GM12878 (cell line): ENCODE measurements at regions not wholly inside any gene's neighbourhood (a gene's known extent, or its start where the extent isn't known, plus 50 kb on each side); places are given as distances from the start of the nearest gene placed in this dataset.

ENCODE experiments used
- ATAC-seq: fragments of 200-7000 bp; cut with Tn5 transposase; 3 replicates; pipeline ENCODE4 v1.9.1; 2020; ENCODE audit warnings: mild to moderate bottlenecking, moderate library complexity
- BruUV-seq: library from RNA; stranded (reverse); fragments of 400-500 nt; replicated peaks from 2 replicates; lab custom pipeline; 2021; lab: Mats Ljungman, UMichigan
- CTCF ChIA-PET: fragments of 300-600 bp; sonication (Branson Sonifier 250); formaldehyde crosslinking; extraction: SDS; loops from one replicate; lab custom pipeline; 2021; ENCODE audit warnings: inconsistent platforms; lab: Yijun Ruan, JAX
- POLR2A ChIA-PET: fragments of 350-600 bp; formaldehyde crosslinking; extraction: SDS; loops from one replicate; lab custom pipeline; 2021; ENCODE audit warnings: inconsistent platforms; lab: Charles Lee
- RAD21 ChIA-PET: fragments of 300-600 bp; sonication (Branson Sonifier 250); formaldehyde crosslinking; loops from one replicate; lab custom pipeline; 2023; ENCODE audit warnings: antibody characterized with exemption; ENCODE audit not compliant: unreplicated experiment; lab: Charles Lee
- SMC1A ChIA-PET: fragments of 300-600 bp; sonication (Branson Sonifier 250); formaldehyde crosslinking; loops from one replicate; lab custom pipeline; 2023; ENCODE audit not compliant: unreplicated experiment, uncharacterized antibody; lab: Charles Lee
- DNase-seq: peaks from one replicate; pipeline ENCODE4 v3.0.0-alpha.2; 2011; ENCODE audit warnings: low read depth, low spot score
- FAIRE-seq: peaks from 3 replicates; lab custom pipeline; 2011; peaks lifted over from hg19 to GRCh38; lab: Jason Lieb, UNC
- H2AFZ ChIP-seq: 2 replicates; pipeline ENCODE4 v1.6.0; 2011; ENCODE audit warnings: low read depth, low read length, control low read depth; ENCODE audit not compliant: control insufficient read depth
- H3K27ac ChIP-seq: 2 replicates; pipeline ENCODE4 v1.5.1; 2011; ENCODE audit warnings: control low read depth; ENCODE audit not compliant: control insufficient read depth, insufficient read depth
- H3K27me3 ChIP-seq, 2 experiments: replicated peaks in 1 of 2; 2 replicates each; pipeline versions ENCODE4 v1.6.0 to v1.6.1; 2011; ENCODE audit warnings: low read length in 1 of 2; ENCODE audit not compliant: control insufficient read depth in 2 of 2, insufficient read depth in 2 of 2
- H3K36me3 ChIP-seq, 2 experiments: 2 replicates each; pipeline ENCODE4 v1.5.1; 2011; ENCODE audit warnings: low read length in 1 of 2; ENCODE audit not compliant: control insufficient read depth in 2 of 2, insufficient read depth in 2 of 2
- H3K4me1 ChIP-seq: 2 replicates; pipeline ENCODE4 v1.6.1; 2011; ENCODE audit warnings: mild to moderate bottlenecking, low read length, moderate library complexity, mixed read lengths; ENCODE audit not compliant: control insufficient read depth, insufficient read depth
- H3K4me2 ChIP-seq: 2 replicates; pipeline ENCODE4 v1.6.0; 2011; ENCODE audit warnings: control low read depth; ENCODE audit not compliant: control insufficient read depth, insufficient read depth
- H3K4me3 ChIP-seq: fragments of 200-600 bp; sonication (generic); 2 replicates; pipeline ENCODE4 v1.5.1; 2016
- H3K79me2 ChIP-seq: 2 replicates; pipeline ENCODE4 v1.6.0; 2011; ENCODE audit warnings: low read length; ENCODE audit not compliant: control insufficient read depth, insufficient read depth
- H3K9ac ChIP-seq: 2 replicates; pipeline ENCODE4 v1.8.0; 2011; ENCODE audit warnings: low read length, control low read depth, mixed read lengths; ENCODE audit not compliant: control insufficient read depth, insufficient read depth
- H3K9me3 ChIP-seq: replicated peaks from 3 replicates; pipeline ENCODE4 v1.5.1; 2011; ENCODE audit warnings: mild to moderate bottlenecking, low read length; ENCODE audit not compliant: control insufficient read depth, insufficient read depth
- H4K20me1 ChIP-seq: 2 replicates; pipeline ENCODE4 v1.6.0; 2011; ENCODE audit not compliant: control insufficient read depth, insufficient read depth
- E2F4 ChIP-seq: IDR thresholded peaks from 2 replicates; pipeline ENCODE4 v1.6.1; 2012; ENCODE audit warnings: low read depth, low read length, improper control_type of control experiment
- FOXM1 ChIP-seq: IDR thresholded peaks from 2 replicates; pipeline ENCODE4 v1.6.1; 2012; ENCODE audit warnings: low read depth, mild to moderate bottlenecking, inconsistent platforms, low read length, moderate library complexity
- GATAD2B ChIP-seq: fragments of 450-650 bp; conservative IDR thresholded peaks from 2 replicates; pipeline ENCODE4 v1.6.1; 2017; ENCODE audit warnings: low read depth, mild to moderate bottlenecking, moderate library complexity
- HDAC2 ChIP-seq: fragments of 200-600 bp; sonication (generic); IDR thresholded peaks from 2 replicates; pipeline ENCODE4 v1.6.1; 2017
- NR2F1 ChIP-seq: fragments of 450-650 bp; conservative IDR thresholded peaks from 2 replicates; pipeline ENCODE4 v1.6.1; 2017; ENCODE audit warnings: mild to moderate bottlenecking
- NRF1 ChIP-seq: conservative IDR thresholded peaks from 2 replicates; pipeline ENCODE4 v1.6.1; 2011; ENCODE audit warnings: mild to moderate bottlenecking, low read depth, low read length, improper control_type of control experiment
- POLR2AphosphoS5 ChIP-seq: IDR thresholded peaks from 2 replicates; pipeline ENCODE4 v1.6.1; 2011; ENCODE audit warnings: mild to moderate bottlenecking, low read length, inconsistent platforms
- RFX5 ChIP-seq: IDR thresholded peaks from 2 replicates; pipeline ENCODE4 v1.6.1; 2011; ENCODE audit warnings: low read depth, low read length, improper control_type of control experiment
- SUZ12 ChIP-seq: fragments of 200-600 bp; sonication (generic); IDR thresholded peaks from one replicate; pipeline ENCODE4 v1.6.1; 2018; ENCODE audit warnings: antibody characterized with exemption, mild to moderate bottlenecking; ENCODE audit not compliant: unreplicated experiment
- ZNF217 ChIP-seq: fragments of 450-650 bp; IDR thresholded peaks from 2 replicates; pipeline ENCODE4 v1.6.1; 2017; ENCODE audit warnings: antibody characterized with exemption, mild to moderate bottlenecking
- ZSCAN29 ChIP-seq: fragments of 450-650 bp; IDR thresholded peaks from 2 replicates; pipeline ENCODE4 v1.6.1; 2017; ENCODE audit warnings: mild to moderate bottlenecking, moderate library complexity
- WGBS: methylation state at CpG from one replicate; pipeline ENCODE4 v1.1.6; 2016; ENCODE audit warnings: low lambda C conversion rate; ENCODE audit not compliant: insufficient replicate concordance, insufficient coverage; ENCODE audit errors: missing lambda C conversion rate; 5-methylcytosine and 5-hydroxymethylcytosine counted together
- in situ Hi-C: fragments of 300-500 bp; cut with MboI; formaldehyde crosslinking; loops from 9 replicates; pipeline ENCODE4 v1.14.3; 2018; ENCODE audit warnings: mixed read lengths
- intact Hi-C: fragments of 100-400 bp; cut with micrococcal nuclease; formaldehyde crosslinking; loops from one replicate; pipeline ENCODE4 v1.14.2; 2022; ENCODE audit not compliant: unreplicated experiment
- TF ChIP-seq, protein P1 (sequence below): fragments of 450-650 bp; IDR thresholded peaks from 2 replicates; pipeline ENCODE4 v1.6.1; 2016; ENCODE audit warnings: mild to moderate bottlenecking, moderate library complexity, borderline replicate concordance
- TF ChIP-seq, protein P2 (sequence below): IDR thresholded peaks from 2 replicates; pipeline ENCODE4 v1.6.1; 2012; ENCODE audit warnings: improper control_type of control experiment, low read depth, low read length; ENCODE audit not compliant: insufficient replicate concordance

GRCh38 chr2:187615902-187616301 lies 61.7 kb upstream of the TFPI start:
- ChIA-PET POLR2A (no interaction called here), RAD21 (no interaction called here), CTCF (no interaction called here), SMC1A (interaction anchor here (1.4 kb wide), 1 partner anchor 36 kb away, joined by 3 read pairs; no protein-coding TSS in a partner anchor)
- Histone ChIP-seq H3K36me3 (no peaks in the 10 kb centered on the region), H3K4me2 (no peak overlapping the region), H3K4me1 (no peaks in the 10 kb centered on the region), H3K9me3 (no peaks in the 10 kb centered on the region), H4K20me1 (no peaks in the 10 kb centered on the region), H3K27ac (no peak overlapping the region), H3K27me3 (no peaks in the 10 kb centered on the region), H3K9ac (no peak overlapping the region), H3K79me2 (no peaks in the 10 kb centered on the region), H3K4me3 (no peak overlapping the region), H2AFZ (no peak overlapping the region)
- ATAC-seq (no peak), DNase-seq (no peak), FAIRE-seq (no peak)
- in situ Hi-C loops (no loop called here), intact Hi-C loops (no loop called here)
- BruUV-seq = no TSS peak
- TF ChIP-seq HDAC2 (no peak), SUZ12 (no peak), E2F4 (no peak), ZSCAN29 (no peak), POLR2AphosphoS5 (no peak), RFX5 (no peak), ZNF217 (no peak), FOXM1 (no peak), NRF1 (no peak), GATAD2B (no peak), NR2F1 (no peak)
- TF ChIP-seq, protein P1, sequence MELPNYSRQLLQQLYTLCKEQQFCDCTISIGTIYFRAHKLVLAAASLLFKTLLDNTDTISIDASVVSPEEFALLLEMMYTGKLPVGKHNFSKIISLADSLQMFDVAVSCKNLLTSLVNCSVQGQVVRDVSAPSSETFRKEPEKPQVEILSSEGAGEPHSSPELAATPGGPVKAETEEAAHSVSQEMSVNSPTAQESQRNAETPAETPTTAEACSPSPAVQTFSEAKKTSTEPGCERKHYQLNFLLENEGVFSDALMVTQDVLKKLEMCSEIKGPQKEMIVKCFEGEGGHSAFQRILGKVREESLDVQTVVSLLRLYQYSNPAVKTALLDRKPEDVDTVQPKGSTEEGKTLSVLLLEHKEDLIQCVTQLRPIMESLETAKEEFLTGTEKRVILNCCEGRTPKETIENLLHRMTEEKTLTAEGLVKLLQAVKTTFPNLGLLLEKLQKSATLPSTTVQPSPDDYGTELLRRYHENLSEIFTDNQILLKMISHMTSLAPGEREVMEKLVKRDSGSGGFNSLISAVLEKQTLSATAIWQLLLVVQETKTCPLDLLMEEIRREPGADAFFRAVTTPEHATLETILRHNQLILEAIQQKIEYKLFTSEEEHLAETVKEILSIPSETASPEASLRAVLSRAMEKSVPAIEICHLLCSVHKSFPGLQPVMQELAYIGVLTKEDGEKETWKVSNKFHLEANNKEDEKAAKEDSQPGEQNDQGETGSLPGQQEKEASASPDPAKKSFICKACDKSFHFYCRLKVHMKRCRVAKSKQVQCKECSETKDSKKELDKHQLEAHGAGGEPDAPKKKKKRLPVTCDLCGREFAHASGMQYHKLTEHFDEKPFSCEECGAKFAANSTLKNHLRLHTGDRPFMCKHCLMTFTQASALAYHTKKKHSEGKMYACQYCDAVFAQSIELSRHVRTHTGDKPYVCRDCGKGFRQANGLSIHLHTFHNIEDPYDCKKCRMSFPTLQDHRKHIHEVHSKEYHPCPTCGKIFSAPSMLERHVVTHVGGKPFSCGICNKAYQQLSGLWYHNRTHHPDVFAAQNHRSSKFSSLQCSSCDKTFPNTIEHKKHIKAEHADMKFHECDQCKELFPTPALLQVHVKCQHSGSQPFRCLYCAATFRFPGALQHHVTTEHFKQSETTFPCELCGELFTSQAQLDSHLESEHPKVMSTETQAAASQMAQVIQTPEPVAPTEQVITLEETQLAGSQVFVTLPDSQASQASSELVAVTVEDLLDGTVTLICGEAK = no peak
- TF ChIP-seq, protein P2, sequence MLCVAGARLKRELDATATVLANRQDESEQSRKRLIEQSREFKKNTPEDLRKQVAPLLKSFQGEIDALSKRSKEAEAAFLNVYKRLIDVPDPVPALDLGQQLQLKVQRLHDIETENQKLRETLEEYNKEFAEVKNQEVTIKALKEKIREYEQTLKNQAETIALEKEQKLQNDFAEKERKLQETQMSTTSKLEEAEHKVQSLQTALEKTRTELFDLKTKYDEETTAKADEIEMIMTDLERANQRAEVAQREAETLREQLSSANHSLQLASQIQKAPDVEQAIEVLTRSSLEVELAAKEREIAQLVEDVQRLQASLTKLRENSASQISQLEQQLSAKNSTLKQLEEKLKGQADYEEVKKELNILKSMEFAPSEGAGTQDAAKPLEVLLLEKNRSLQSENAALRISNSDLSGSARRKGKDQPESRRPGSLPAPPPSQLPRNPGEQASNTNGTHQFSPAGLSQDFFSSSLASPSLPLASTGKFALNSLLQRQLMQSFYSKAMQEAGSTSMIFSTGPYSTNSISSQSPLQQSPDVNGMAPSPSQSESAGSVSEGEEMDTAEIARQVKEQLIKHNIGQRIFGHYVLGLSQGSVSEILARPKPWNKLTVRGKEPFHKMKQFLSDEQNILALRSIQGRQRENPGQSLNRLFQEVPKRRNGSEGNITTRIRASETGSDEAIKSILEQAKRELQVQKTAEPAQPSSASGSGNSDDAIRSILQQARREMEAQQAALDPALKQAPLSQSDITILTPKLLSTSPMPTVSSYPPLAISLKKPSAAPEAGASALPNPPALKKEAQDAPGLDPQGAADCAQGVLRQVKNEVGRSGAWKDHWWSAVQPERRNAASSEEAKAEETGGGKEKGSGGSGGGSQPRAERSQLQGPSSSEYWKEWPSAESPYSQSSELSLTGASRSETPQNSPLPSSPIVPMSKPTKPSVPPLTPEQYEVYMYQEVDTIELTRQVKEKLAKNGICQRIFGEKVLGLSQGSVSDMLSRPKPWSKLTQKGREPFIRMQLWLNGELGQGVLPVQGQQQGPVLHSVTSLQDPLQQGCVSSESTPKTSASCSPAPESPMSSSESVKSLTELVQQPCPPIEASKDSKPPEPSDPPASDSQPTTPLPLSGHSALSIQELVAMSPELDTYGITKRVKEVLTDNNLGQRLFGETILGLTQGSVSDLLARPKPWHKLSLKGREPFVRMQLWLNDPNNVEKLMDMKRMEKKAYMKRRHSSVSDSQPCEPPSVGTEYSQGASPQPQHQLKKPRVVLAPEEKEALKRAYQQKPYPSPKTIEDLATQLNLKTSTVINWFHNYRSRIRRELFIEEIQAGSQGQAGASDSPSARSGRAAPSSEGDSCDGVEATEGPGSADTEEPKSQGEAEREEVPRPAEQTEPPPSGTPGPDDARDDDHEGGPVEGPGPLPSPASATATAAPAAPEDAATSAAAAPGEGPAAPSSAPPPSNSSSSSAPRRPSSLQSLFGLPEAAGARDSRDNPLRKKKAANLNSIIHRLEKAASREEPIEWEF = no peak
- 4% methylated on average over 1 of the region's 1 CpG for WGBS
